ENCODE measurements at regions not wholly inside any gene's neighbourhood (a gene's known extent, or its start where the extent isn't known, plus 50 kb on each side); places are given as distances from the start of the nearest gene placed in this dataset.

DNA sequence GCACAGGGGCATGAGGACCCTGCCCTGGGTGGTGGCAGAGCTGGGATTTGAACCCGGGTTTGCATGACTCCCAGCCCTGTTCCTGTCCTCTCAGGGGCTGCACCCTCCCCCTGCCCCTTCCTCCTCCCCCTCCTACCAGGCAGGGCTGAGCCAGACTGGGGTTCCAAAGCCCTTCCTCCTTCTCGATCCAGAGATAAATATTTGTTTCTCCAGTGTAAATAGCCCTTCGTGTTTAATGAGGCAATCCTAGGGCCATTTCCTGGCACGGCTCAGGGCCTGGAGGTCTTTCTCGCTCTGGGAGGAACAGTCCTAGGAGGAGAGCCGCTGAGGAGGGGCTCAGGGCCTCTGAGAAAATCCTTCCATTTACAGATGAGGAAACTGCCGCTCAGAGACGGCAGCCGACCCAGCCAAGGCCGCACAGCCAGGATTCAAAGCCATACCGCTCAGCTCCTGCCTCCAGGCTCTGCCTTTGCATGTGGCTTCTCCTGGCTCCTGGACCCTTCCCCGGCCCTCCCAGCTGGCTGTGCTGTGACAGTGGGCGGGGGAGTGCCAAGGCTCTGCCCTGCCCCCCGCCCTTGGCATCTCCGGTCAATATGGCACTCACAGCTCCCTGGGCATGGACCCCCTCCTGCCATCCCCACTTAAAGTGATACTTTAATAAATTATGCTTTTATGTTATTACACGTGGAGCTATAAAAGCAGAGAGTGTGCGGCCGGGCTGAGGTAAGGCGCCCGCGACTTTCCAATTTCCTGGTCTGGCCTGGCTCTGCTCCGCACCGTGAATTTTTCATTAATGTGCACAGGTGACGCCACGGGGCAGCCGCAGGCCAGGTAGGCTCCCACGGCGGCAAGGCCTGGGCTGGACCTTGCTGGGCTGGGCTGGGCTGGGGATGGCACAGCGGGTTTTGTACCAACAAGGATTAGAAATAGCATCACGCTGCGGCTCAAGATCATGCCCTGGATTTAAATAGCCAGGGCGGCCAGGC, 114.7 kb upstream of the WNT4 start:
- TF ChIP-seq, protein P1, sequence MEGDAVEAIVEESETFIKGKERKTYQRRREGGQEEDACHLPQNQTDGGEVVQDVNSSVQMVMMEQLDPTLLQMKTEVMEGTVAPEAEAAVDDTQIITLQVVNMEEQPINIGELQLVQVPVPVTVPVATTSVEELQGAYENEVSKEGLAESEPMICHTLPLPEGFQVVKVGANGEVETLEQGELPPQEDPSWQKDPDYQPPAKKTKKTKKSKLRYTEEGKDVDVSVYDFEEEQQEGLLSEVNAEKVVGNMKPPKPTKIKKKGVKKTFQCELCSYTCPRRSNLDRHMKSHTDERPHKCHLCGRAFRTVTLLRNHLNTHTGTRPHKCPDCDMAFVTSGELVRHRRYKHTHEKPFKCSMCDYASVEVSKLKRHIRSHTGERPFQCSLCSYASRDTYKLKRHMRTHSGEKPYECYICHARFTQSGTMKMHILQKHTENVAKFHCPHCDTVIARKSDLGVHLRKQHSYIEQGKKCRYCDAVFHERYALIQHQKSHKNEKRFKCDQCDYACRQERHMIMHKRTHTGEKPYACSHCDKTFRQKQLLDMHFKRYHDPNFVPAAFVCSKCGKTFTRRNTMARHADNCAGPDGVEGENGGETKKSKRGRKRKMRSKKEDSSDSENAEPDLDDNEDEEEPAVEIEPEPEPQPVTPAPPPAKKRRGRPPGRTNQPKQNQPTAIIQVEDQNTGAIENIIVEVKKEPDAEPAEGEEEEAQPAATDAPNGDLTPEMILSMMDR (IDR thresholded peaks at IDR 0.05): no peak
- no peak for TF ChIP-seq POLR2AphosphoS5 (IDR thresholded peaks at IDR 0.05)
